Coronary artery (tissue), 2 donors: ENCODE measurements at regions not wholly inside any gene's neighbourhood (a gene's known extent, or its start where the extent isn't known, plus 50 kb on each side); places are given as distances from the start of the nearest gene placed in this dataset.

Experiments
- DNase-seq: peaks from one replicate; pipeline ENCODE4 v3.0.0-alpha.2; 2017; ENCODE audit warnings: low spot score
- H3K27ac ChIP-seq, 2 donors: fragments of 200-600 bp; sonication (generic); one replicate each; pipeline ENCODE4 v1.5.1; 2016 to 2019
- H3K4me3 ChIP-seq: fragments of 200-600 bp; sonication (generic); 2 replicates; pipeline ENCODE4 v1.5.1; 2016; ENCODE audit warnings: mild to moderate bottlenecking, moderate library complexity
- TF ChIP-seq, protein P1 (sequence below): fragments of 200-600 bp; sonication (generic); IDR thresholded peaks from one replicate; pipeline ENCODE4 v1.5.1; 2019; ENCODE audit warnings: antibody characterized with exemption

DNA sequence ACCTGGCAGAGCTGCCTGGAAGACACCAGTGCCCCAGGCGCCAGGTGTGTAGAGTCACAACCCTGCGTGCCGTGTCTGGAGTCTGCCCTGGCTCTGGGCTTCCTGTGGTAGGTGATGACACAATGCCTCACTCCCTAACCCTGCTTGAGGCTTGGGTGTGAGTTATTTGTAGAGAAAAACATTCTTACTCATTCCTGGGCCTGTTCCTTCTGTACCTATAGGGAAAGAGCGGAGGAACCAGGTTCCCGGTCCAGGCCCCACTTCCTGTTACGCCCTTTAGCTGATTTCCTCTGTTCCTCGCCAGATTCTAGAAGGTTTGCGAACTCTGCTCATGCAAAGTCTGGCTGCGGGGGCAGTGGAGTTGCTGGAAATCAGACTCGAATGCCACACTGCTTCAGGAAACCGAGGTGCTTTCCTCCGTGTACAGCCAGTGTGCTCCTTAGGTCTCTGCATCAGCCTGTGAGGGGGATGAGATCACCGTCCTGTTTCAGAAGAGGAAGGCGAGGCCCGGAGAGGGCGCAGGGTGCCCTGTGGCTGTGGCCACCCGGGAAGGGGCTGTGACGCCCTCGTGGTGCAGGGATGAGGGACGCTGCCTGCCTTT, 67.1 kb upstream of the DUSP22 start:
- Histone ChIP-seq H3K27ac (no peak overlapping the region), H3K4me3 (no peak overlapping the region)
- TF ChIP-seq, protein P1, sequence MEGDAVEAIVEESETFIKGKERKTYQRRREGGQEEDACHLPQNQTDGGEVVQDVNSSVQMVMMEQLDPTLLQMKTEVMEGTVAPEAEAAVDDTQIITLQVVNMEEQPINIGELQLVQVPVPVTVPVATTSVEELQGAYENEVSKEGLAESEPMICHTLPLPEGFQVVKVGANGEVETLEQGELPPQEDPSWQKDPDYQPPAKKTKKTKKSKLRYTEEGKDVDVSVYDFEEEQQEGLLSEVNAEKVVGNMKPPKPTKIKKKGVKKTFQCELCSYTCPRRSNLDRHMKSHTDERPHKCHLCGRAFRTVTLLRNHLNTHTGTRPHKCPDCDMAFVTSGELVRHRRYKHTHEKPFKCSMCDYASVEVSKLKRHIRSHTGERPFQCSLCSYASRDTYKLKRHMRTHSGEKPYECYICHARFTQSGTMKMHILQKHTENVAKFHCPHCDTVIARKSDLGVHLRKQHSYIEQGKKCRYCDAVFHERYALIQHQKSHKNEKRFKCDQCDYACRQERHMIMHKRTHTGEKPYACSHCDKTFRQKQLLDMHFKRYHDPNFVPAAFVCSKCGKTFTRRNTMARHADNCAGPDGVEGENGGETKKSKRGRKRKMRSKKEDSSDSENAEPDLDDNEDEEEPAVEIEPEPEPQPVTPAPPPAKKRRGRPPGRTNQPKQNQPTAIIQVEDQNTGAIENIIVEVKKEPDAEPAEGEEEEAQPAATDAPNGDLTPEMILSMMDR = no peak
- DNase-seq = no peak

DNA sequence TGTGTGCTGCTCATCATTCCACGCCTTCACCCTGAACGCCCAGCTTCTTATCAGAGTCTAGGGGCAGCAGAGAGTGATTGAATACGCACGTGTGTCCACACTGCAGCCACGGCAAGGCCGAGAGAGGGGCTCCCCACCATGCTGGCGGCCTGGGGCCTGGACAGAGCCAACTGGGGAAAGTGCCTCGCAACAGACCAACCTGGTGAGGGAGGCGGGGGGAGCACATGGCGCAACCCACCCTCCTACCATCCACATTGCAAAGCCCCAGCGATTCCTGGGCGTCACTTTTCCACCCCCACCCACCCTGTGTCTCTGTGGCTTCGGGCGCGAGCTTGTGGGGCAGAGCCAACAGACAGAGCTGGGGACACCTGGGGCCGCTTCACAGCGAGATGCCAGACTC, 66.4 kb upstream of the DUSP22 start:
- Histone ChIP-seq H3K27ac (no peak overlapping the region), H3K4me3 (no peak overlapping the region)
- TF ChIP-seq, protein P1 = no peak
- no peak for DNase-seq

DNA sequence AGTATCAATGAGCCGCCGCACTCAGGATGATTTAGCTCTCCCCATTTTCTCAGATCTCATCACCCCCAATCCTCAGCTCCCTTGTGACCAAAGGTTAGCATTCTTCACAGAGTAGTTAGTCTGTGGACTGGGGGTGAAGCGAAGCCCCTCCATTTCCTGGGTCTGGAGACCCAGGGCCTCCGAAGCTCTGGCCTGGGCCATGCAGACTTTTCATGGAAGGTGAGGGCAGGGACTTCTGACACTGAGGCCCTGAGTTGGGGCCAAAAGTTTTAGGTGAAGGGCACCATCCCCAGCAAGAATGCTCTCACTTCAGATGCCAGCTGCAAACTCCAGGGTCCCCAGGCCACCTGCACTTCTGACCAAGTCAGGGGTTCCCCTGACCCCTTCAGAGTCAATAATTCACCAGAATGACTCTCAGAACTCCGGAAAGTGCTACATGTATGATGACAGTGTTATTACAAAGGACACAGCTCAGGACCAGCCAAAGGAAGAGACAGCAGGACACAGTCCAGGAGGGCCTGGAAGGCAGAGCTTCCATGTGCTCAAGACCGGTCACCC, 65.7 kb upstream of the DUSP22 start:
- DNase-seq = no peak
- no peak overlapping the region for H3K4me3 ChIP-seq
- no peak overlapping the region for H3K27ac ChIP-seq
- TF ChIP-seq, protein P1 = no peak

DNA sequence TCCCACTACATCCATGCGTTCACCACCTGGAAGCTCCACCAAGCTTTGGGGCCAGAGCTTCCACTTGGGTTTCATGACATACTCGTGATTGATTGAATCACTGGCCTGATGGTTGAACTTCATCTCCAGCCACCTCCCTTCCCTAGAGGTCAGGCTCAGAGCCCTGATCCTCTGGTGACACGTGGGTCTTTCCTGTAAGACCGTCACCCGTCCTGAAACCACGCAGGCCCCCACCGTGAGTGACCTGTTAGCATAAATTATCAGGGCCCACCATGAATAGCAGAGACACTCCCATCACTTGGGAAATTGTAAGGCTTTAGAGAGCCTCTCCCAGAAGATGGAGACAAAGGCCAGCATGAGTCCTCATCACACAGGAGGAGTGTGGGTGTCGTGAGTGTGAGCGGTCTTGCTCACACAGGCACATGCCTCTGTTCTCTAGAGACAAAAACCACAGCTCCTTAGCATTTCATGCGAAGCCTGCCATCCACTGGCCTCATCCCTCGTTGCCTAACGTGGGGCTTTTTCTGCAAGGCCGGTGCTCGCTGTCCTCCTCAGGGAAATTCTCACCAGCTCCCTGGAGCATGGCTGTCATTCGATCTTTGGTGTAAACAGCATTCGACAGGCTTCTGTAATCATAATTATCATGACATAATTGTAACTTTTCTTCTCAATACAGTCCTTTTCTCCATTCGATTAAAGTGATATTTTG, 65.1 kb upstream of the DUSP22 start:
- DNase-seq = no peak
- no peak overlapping the region for H3K27ac ChIP-seq
- TF ChIP-seq, protein P1 = no peak

GRCh38 chr6:227812-228338, 64.4 kb upstream of the DUSP22 start:
- TF ChIP-seq, protein P1 = no peak
- DNase-seq = no peak
- Histone ChIP-seq H3K27ac (no peak overlapping the region), H3K4me3 (no peak overlapping the region)

More for the DNA sequence above, 65.1 kb upstream of the DUSP22 start:
- no peak overlapping the region for H3K4me3 ChIP-seq

GRCh38 chr6:228881-229651, 63.2 kb upstream of the DUSP22 start:
- TF ChIP-seq, protein P1 = no peak
- DNase-seq = no peak
- Histone ChIP-seq H3K4me3 (no peak overlapping the region), H3K27ac (no peak overlapping the region)
